ENCODE measurements at regions not wholly inside any gene's neighbourhood (a gene's known extent, or its start where the extent isn't known, plus 50 kb on each side); places are given as distances from the start of the nearest gene placed in this dataset.

- DNase-seq = no peak
These were observed 100.3 kb upstream of the TMTC1 start for GRCh38 chr12:29883941-29884554.

- no peak for DNase-seq
These were observed 99.8 kb upstream of the TMTC1 start for GRCh38 chr12:29883525-29883924.

- DNase-seq = no peak
These were observed 99.1 kb upstream of the TMTC1 start for GRCh38 chr12:29882846-29883245.

- no peak for DNase-seq
These were observed 97.2 kb upstream of the TMTC1 start for GRCh38 chr12:29880987-29881386.

GRCh38 chr12:29879606-29880308 is 96.0 kb upstream of the TMTC1 start:
- no peak for DNase-seq

- no peak for DNase-seq
These were observed 86.2 kb upstream of the TMTC1 start for GRCh38 chr12:29869946-29870345.

GRCh38 chr12:29867823-29868222 is 84.1 kb upstream of the TMTC1 start:
- DNase-seq = no peak

- DNase-seq = no peak
These were observed 79.9 kb upstream of the TMTC1 start for GRCh38 chr12:29863665-29864064.

GRCh38 chr12:29858270-29858786 is 74.6 kb upstream of the TMTC1 start:
- DNase-seq = peak in 2 of 51 donors; percentile 0 to 1

GRCh38 chr12:29847246-29847645 is 63.5 kb upstream of the TMTC1 start:
- DNase-seq = no peak

- no peak for DNase-seq
These were observed 60.9 kb upstream of the TMTC1 start for GRCh38 chr12:29844667-29845066.

- no peak for DNase-seq
These were observed 59.3 kb upstream of the TMTC1 start for GRCh38 chr12:29843036-29843435.

GRCh38 chr12:29838768-29839167 is 55.0 kb upstream of the TMTC1 start:
- no peak for DNase-seq
